IPS-NIHi11 (cell line): ENCODE measurements at regions not wholly inside any gene's neighbourhood (a gene's known extent, or its start where the extent isn't known, plus 50 kb on each side); places are given as distances from the start of the nearest gene placed in this dataset.

Experiments
- DNase-seq: peaks from one replicate; pipeline ENCODE4 v3.0.0; 2012; ENCODE audit warnings: mixed read lengths, low spot score

- DNase-seq: no peak
Observed at GRCh38 chr9:96183751-96184150, 118.2 kb downstream of the HSD17B3 start.

GRCh38 chr9:96178153-96178552 is 123.8 kb downstream of the HSD17B3 start:
- DNase-seq: no peak

- no peak for DNase-seq
Observed at GRCh38 chr9:96177719-96178028, 124.3 kb downstream of the HSD17B3 start.

- no peak for DNase-seq
Observed at GRCh38 chr9:96177005-96177718, 124.8 kb downstream of the HSD17B3 start.

- no peak for DNase-seq
Observed at GRCh38 chr9:96175796-96176195, 126.2 kb downstream of the HSD17B3 start.

GRCh38 chr9:96175001-96175400 is 127.0 kb downstream of the HSD17B3 start:
- no peak for DNase-seq

GRCh38 chr9:96174371-96174770 is 127.6 kb downstream of the HSD17B3 start:
- no peak for DNase-seq

- DNase-seq: no peak
Observed at GRCh38 chr9:96173640-96174039, 128.3 kb downstream of the HSD17B3 start.

- no peak for DNase-seq
Observed at GRCh38 chr9:96172797-96173196, 129.2 kb downstream of the HSD17B3 start.

GRCh38 chr9:96171728-96172127 is 130.2 kb downstream of the HSD17B3 start:
- no peak for DNase-seq

- DNase-seq: no peak
Observed at GRCh38 chr9:96169901-96170300, 132.1 kb downstream of the HSD17B3 start.

GRCh38 chr9:96169484-96169883 is 132.5 kb downstream of the HSD17B3 start:
- peak; percentile 78 for DNase-seq

GRCh38 chr9:96168882-96169281 is 133.1 kb downstream of the HSD17B3 start:
- DNase-seq: no peak

GRCh38 chr9:96167011-96167410 is 135.0 kb downstream of the HSD17B3 start:
- DNase-seq: no peak

- no peak for DNase-seq
Observed at GRCh38 chr9:96164268-96164683, 137.7 kb downstream of the HSD17B3 start.

GRCh38 chr9:96163712-96164111 is 138.3 kb downstream of the HSD17B3 start:
- no peak for DNase-seq

GRCh38 chr9:96163161-96163560 is 138.8 kb downstream of the HSD17B3 start:
- no peak for DNase-seq

GRCh38 chr9:96161819-96162218 is 140.2 kb downstream of the HSD17B3 start:
- DNase-seq: no peak

- DNase-seq: no peak
Observed at GRCh38 chr9:96160866-96161265, 141.1 kb downstream of the HSD17B3 start.

- no peak for DNase-seq
Observed at GRCh38 chr9:96160168-96160567, 141.8 kb downstream of the HSD17B3 start.

GRCh38 chr9:96159596-96159995 is 142.4 kb downstream of the HSD17B3 start:
- no peak for DNase-seq

GRCh38 chr9:96158909-96159575 is 142.9 kb downstream of the HSD17B3 start:
- no peak for DNase-seq

GRCh38 chr9:96158147-96158546 is 143.8 kb downstream of the HSD17B3 start:
- no peak for DNase-seq

GRCh38 chr9:96157675-96158074 is 144.3 kb downstream of the HSD17B3 start:
- DNase-seq: no peak
